Breast epithelium (tissue), 3 donors: ENCODE measurements at regions not wholly inside any gene's neighbourhood (a gene's known extent, or its start where the extent isn't known, plus 50 kb on each side); places are given as distances from the start of the nearest gene placed in this dataset.

Source experiments
- POLR2A ChIP-seq: fragments of 450-650 bp; IDR thresholded peaks from one replicate; pipeline ENCODE4 v1.6.1; 2016; ENCODE audit warnings: antibody characterized with exemption, mild to moderate bottlenecking, moderate library complexity
- POLR2AphosphoS5 ChIP-seq, 3 donors: sonication (generic); formaldehyde crosslinking; IDR thresholded peaks; one replicate each; pipeline ENCODE4 v1.6.1; 2017; ENCODE audit warnings: antibody characterized with exemption in 3 of 3

- TF ChIP-seq POLR2A = no peak
- no peak for TF ChIP-seq POLR2AphosphoS5 (IDR thresholded peaks at IDR 0.05)
These were observed 436.2 kb downstream of the BUD13 start for GRCh38 chr11:116336540-116336939.
